ENCODE measurements at regions not wholly inside any gene's neighbourhood (a gene's known extent, or its start where the extent isn't known, plus 50 kb on each side); places are given as distances from the start of the nearest gene placed in this dataset.

DNA sequence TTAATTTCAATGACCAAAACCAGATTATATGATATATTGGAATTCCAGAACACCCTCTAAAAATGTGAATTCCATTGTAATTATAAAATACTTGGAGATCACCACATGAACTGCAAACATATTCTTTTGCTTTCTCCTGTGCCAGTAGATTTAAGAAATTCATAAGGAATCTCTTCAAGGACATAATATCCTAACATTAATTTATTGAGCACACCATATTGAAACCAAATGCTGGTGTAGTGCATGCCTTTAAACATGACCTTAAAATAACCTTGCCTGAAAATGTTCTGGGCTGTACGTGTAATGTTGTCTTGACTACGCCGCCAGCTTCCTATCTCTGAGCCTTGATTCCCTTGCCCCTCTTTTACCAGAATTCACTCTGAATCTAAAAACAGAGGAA lies 205.0 kb upstream of the ACTBL2 start:
- TF ChIP-seq, protein P1, sequence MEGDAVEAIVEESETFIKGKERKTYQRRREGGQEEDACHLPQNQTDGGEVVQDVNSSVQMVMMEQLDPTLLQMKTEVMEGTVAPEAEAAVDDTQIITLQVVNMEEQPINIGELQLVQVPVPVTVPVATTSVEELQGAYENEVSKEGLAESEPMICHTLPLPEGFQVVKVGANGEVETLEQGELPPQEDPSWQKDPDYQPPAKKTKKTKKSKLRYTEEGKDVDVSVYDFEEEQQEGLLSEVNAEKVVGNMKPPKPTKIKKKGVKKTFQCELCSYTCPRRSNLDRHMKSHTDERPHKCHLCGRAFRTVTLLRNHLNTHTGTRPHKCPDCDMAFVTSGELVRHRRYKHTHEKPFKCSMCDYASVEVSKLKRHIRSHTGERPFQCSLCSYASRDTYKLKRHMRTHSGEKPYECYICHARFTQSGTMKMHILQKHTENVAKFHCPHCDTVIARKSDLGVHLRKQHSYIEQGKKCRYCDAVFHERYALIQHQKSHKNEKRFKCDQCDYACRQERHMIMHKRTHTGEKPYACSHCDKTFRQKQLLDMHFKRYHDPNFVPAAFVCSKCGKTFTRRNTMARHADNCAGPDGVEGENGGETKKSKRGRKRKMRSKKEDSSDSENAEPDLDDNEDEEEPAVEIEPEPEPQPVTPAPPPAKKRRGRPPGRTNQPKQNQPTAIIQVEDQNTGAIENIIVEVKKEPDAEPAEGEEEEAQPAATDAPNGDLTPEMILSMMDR (IDR thresholded peaks at IDR 0.05; ENCODE audit: extremely low read depth, missing control alignments), result no peak
- DNase-seq (ENCODE audit: low spot score), result no peak

DNA sequence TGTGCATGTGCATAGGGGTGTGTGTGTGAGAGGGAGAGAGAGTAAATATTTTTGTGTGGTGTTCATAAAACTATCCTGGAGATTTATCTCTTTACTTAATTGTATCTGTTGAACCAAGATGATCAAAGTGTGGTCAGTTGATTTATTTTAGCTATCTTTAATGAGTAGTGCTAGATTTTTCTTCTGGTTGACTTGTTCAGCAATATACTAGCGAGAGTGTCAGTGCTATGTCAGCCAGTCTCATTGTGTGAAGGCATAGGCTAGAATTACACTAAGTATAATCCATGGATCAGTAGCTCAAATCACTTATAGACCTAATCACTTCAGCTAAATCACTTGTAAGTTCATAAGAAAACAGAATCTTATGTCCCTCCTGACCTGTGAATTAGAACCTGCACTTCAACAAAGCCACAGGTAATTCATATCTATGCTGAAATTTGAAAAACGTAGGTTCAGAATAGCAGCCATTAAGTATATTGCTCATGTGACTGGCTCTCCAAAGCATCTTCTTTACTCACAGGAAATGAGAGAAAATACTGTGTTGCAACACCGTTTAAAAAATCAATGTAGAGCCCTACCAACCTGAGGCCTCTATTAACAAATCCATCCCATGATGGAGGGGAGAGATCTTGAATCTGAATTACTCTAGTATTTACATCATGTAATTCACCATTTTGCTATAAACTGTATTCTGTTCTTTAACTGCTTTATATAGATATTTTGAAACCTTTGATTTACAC lies 203.1 kb upstream of the ACTBL2 start:
- TF ChIP-seq, protein P1 (IDR thresholded peaks at IDR 0.05; ENCODE audit: extremely low read depth, missing control alignments), result no peak
- DNase-seq (ENCODE audit: low spot score), result no peak

DNA sequence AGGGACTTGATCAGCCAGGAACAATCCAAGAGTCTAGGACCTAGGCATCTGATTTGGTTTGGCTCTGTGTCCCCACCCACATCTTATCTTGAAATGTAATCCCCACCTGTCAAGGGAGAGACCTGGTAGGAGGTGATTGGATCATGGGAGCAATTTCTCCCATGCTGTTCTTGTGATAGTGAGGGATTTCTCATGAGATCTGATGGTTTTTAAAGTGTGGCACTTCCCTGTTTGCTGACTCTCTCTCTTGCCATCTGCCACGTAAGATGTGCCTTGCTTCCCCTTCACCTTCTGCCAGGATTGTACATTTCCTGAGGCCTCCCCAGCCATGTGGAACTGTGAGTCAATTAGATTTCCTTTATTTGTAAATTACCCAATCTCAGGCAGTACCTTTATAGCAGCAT lies 201.7 kb upstream of the ACTBL2 start:
- TF ChIP-seq, protein P1 (IDR thresholded peaks at IDR 0.05; ENCODE audit: extremely low read depth, missing control alignments), result no peak
- DNase-seq (ENCODE audit: low spot score), result no peak

DNA sequence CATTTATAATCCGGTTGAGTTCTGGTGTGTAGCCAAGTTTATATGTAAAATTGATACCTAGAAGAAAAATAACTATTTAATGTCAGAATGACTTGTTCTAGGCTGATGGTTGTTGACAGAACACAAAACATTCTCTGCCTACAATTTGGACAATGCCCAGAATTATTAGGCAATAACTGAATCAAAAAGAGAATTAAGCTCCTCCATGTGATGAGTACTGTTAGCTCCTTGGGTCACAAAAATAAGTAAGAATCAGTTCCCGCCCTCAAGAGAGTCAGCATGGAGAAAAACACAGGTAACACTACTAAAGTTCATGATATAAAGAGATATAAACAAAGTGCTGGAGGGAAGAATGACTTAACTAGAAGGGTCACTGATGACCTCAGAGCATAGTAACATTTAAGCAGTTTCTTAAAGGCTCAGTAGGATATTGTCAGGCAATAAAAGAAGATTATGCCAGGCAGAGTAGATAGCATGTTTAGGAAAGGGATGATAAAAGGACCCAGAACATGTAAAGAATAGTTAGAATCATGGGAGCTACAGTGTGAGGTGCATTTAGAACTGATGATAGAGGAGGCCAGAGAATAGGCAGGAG lies 200.5 kb upstream of the ACTBL2 start:
- no peak for DNase-seq (ENCODE audit: low spot score)
- TF ChIP-seq, protein P1 (IDR thresholded peaks at IDR 0.05; ENCODE audit: extremely low read depth, missing control alignments), result no peak

DNA sequence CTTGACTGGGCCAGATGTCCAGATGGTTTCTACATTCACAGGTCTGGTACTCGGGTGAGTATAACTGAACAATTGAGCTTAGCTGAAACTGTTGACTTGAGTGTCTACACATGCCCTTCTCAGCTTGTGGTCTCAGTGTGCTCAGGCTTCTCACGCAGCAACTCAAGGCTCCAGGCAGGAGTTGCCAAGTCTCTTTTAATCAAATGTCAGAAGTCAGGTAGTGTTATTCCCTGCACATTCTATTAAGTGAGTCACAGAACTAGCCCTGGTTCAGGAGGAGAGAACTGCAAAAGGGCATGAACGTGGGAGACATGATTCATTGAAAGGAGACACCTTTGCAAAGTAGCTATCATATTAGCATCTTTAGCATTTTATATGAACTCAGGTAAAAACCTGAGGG lies 199.3 kb upstream of the ACTBL2 start:
- TF ChIP-seq, protein P1 (IDR thresholded peaks at IDR 0.05; ENCODE audit: extremely low read depth, missing control alignments), result no peak
- no peak for DNase-seq (ENCODE audit: low spot score)

DNA sequence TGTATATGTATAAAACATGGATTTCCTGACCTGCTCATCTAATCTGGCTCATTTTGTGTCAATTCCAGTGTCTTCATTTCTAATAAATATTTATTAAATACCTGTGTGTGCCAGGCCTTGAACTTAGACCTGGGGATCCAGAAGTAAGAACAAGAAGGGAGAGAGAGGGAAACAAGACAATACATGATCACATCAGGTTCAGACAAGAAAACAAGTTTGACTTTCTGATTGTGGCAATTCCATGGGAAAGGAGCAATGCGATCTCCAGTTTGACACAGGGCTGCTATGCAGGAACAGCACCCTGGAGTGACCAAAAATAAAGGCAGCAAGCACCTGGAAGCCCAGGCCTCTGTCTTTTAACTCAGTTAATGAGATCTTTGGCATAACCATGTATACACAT lies 198.1 kb upstream of the ACTBL2 start:
- TF ChIP-seq, protein P1 (IDR thresholded peaks at IDR 0.05; ENCODE audit: extremely low read depth, missing control alignments), result no peak

DNA sequence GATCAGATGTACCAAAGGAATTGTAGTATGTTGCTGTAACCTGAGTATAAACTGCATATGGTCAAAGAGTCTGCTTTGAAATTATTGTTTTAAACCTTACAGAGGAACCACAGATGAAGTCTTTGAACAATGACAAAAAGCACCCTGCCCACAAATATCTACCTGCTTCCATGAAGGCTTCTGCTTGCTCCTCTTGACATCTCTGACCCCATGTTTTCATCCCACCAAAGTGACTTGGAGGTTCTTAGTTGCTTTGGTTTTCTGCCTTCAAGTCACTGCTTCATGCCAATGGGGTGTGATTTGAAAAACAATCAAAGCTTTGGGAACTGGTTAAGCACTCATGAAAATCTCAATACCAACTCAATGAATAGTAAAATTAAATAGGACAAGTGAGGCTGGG lies 194.6 kb upstream of the ACTBL2 start:
- TF ChIP-seq, protein P1 (IDR thresholded peaks at IDR 0.05; ENCODE audit: extremely low read depth, missing control alignments), result no peak
- no peak for DNase-seq (ENCODE audit: low spot score)

More for the DNA sequence above, 198.1 kb upstream of the ACTBL2 start:
- no peak for DNase-seq (ENCODE audit: low spot score)

Data from GM20000 (cell line).